Inferior parietal cortex (tissue), 1 donor: ENCODE measurements at regions not wholly inside any gene's neighbourhood (a gene's known extent, or its start where the extent isn't known, plus 50 kb on each side); places are given as distances from the start of the nearest gene placed in this dataset.
"Not testable (repeated sequence)": the region's sequence is repeated elsewhere in the genome, so short reads cannot be mapped to it uniquely, and the experiment has no call there.

Source experiments
- DNase-seq: peaks from one replicate; pipeline ENCODE4 v3.0.0-alpha.2; 2016; ENCODE audit errors: extremely low spot score

- DNase-seq, result no peak
These were observed 111.6 kb downstream of the TMEM168 start for GRCh38 chr7:112678626-112679025.

- not testable (repeated sequence) for DNase-seq
These were observed 100.6 kb downstream of the TMEM168 start for GRCh38 chr7:112689466-112690177.

- DNase-seq, result no peak
These were observed 97.9 kb downstream of the TMEM168 start for GRCh38 chr7:112692333-112692732.

GRCh38 chr7:112697211-112697610 is 93.0 kb downstream of the TMEM168 start:
- DNase-seq, result not testable (repeated sequence)

GRCh38 chr7:112699725-112700513 is 90.3 kb downstream of the TMEM168 start:
- DNase-seq, result no peak

- DNase-seq, result no peak
These were observed 88.7 kb downstream of the TMEM168 start for GRCh38 chr7:112701456-112701855.

GRCh38 chr7:112707655-112708054 is 82.5 kb downstream of the TMEM168 start:
- no peak for DNase-seq

- DNase-seq, result no peak
These were observed 82.0 kb downstream of the TMEM168 start for GRCh38 chr7:112708236-112708635.
